OCI-LY3 (cell line): ENCODE measurements at regions not wholly inside any gene's neighbourhood (a gene's known extent, or its start where the extent isn't known, plus 50 kb on each side); places are given as distances from the start of the nearest gene placed in this dataset.

Experiments
- EZH2phosphoT487 ChIP-seq: fragments of 200-600 bp; shearing (Covaris generic); IDR thresholded peaks from 2 replicates; pipeline ENCODE4 v1.6.1; 2018; ENCODE audit warnings: antibody characterized with exemption, mixed run types, low read depth
- TF ChIP-seq, protein P1 (sequence below): fragments of 200-600, 300-600 bp; sonication (generic); IDR thresholded peaks from 2 replicates; pipeline ENCODE4 v1.5.1; 2014; ENCODE audit warnings: antibody characterized with exemption, low read length, low read depth

- TF ChIP-seq, protein P1, sequence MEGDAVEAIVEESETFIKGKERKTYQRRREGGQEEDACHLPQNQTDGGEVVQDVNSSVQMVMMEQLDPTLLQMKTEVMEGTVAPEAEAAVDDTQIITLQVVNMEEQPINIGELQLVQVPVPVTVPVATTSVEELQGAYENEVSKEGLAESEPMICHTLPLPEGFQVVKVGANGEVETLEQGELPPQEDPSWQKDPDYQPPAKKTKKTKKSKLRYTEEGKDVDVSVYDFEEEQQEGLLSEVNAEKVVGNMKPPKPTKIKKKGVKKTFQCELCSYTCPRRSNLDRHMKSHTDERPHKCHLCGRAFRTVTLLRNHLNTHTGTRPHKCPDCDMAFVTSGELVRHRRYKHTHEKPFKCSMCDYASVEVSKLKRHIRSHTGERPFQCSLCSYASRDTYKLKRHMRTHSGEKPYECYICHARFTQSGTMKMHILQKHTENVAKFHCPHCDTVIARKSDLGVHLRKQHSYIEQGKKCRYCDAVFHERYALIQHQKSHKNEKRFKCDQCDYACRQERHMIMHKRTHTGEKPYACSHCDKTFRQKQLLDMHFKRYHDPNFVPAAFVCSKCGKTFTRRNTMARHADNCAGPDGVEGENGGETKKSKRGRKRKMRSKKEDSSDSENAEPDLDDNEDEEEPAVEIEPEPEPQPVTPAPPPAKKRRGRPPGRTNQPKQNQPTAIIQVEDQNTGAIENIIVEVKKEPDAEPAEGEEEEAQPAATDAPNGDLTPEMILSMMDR: peak; percentile 48
- no peak for TF ChIP-seq EZH2phosphoT487
Measured at GRCh38 chr13:86974995-86975328, 696.2 kb upstream of the SLITRK5 start.
